OCI-LY3 (cell line): ENCODE measurements at regions not wholly inside any gene's neighbourhood (a gene's known extent, or its start where the extent isn't known, plus 50 kb on each side); places are given as distances from the start of the nearest gene placed in this dataset.

Experiments used
- H2AFZ ChIP-seq: fragments of 200-600, 300-600 bp; shearing (Covaris generic); 2 replicates; pipeline ENCODE4 v1.6.0; 2014; ENCODE audit warnings: antibody characterized with exemption, low read depth, low read length
- H3K27ac ChIP-seq: fragments of 200-600, 300-600 bp; sonication (generic); 2 replicates; pipeline ENCODE4 v1.5.1; 2014; ENCODE audit warnings: mild to moderate bottlenecking, low read length, moderate library complexity, mixed read lengths
- H3K27me3 ChIP-seq: fragments of 200-600, 300-600 bp; sonication (generic); 2 replicates; pipeline ENCODE4 v1.6.1; 2014; ENCODE audit warnings: low read depth, low read length, mixed read lengths
- H3K36me3 ChIP-seq: fragments of 200-600, 300-600 bp; sonication (generic); replicated peaks from 2 replicates; pipeline ENCODE3; 2014; ENCODE audit warnings: low read depth, low read length, mixed read lengths
- H3K4me1 ChIP-seq: fragments of 300-600, 200-600 bp; sonication (generic); 2 replicates; pipeline ENCODE4 v1.6.1; 2014; ENCODE audit warnings: low read length, mixed read lengths
- H3K4me2 ChIP-seq: fragments of 200-600, 300-600 bp; sonication (generic); 2 replicates; pipeline ENCODE4 v1.6.1; 2014; ENCODE audit warnings: low read length, mixed read lengths
- H3K4me3 ChIP-seq: fragments of 300-600, 200-600 bp; sonication (generic); 2 replicates; pipeline ENCODE4 v1.5.1; 2014; ENCODE audit warnings: antibody characterized with exemption, mild to moderate bottlenecking, low read length, moderate library complexity
- H3K79me2 ChIP-seq: fragments of 300-600, 200-600 bp; shearing (Covaris generic); 2 replicates; pipeline ENCODE4 v1.6.1; 2014; ENCODE audit warnings: mild to moderate bottlenecking, low read length, mixed read lengths
- H3K9ac ChIP-seq: fragments of 300-600, 200-600 bp; shearing (Covaris generic); 2 replicates; pipeline ENCODE4 v1.6.0; 2014; ENCODE audit warnings: mild to moderate bottlenecking, low read length, moderate library complexity
- H3K9me3 ChIP-seq: fragments of 200-600, 300-600 bp; shearing (Covaris generic); 2 replicates; pipeline ENCODE4 v1.6.1; 2014; ENCODE audit warnings: low read length, mixed read lengths; ENCODE audit not compliant: insufficient read depth
- H4K20me1 ChIP-seq: fragments of 200-600, 300-600 bp; sonication (generic); 2 replicates; pipeline ENCODE4 v1.6.1; 2016; ENCODE audit warnings: low read length, mixed read lengths; ENCODE audit not compliant: insufficient read depth
- CTCF ChIP-seq: fragments of 200-600, 300-600 bp; sonication (generic); IDR thresholded peaks from 2 replicates; pipeline ENCODE4 v1.5.1; 2014; ENCODE audit warnings: antibody characterized with exemption, low read length, low read depth
- EZH2phosphoT487 ChIP-seq: fragments of 200-600 bp; shearing (Covaris generic); IDR thresholded peaks from 2 replicates; pipeline ENCODE4 v1.6.1; 2018; ENCODE audit warnings: antibody characterized with exemption, mixed run types, low read depth

- no peak overlapping the region for H2AFZ ChIP-seq
- H3K9me3 ChIP-seq, result no peaks in the 10 kb centered on the region
- no peak overlapping the region for H3K9ac ChIP-seq
- no peak overlapping the region for H3K4me3 ChIP-seq
- H4K20me1 ChIP-seq, result no peaks in the 10 kb centered on the region
- no peaks in the 10 kb centered on the region for H3K27me3 ChIP-seq
- H3K27ac ChIP-seq, result no peak overlapping the region
- H3K4me2 ChIP-seq, result no peak overlapping the region
- H3K36me3 ChIP-seq, result no peaks in the 10 kb centered on the region
- H3K4me1 ChIP-seq, result no peaks in the 10 kb centered on the region
- TF ChIP-seq CTCF, result no peak
- no peak for TF ChIP-seq EZH2phosphoT487
- no peaks in the 10 kb centered on the region for H3K79me2 ChIP-seq
Observed at GRCh38 chr18:41720226-41720625, 234.8 kb upstream of the PIK3C3 start.

- H3K9ac ChIP-seq, result no peak overlapping the region
- no peak overlapping the region for H3K27ac ChIP-seq
- H3K4me3 ChIP-seq, result no peak overlapping the region
- no peak overlapping the region for H3K4me2 ChIP-seq
- no peaks in the 10 kb centered on the region for H3K79me2 ChIP-seq
- no peaks in the 10 kb centered on the region for H3K4me1 ChIP-seq
- no peaks in the 10 kb centered on the region for H4K20me1 ChIP-seq
- H3K36me3 ChIP-seq, result no peaks in the 10 kb centered on the region
- no peaks in the 10 kb centered on the region for H3K27me3 ChIP-seq
- no peak for TF ChIP-seq EZH2phosphoT487
- no peak overlapping the region for H2AFZ ChIP-seq
- H3K9me3 ChIP-seq, result no peaks in the 10 kb centered on the region
Observed at GRCh38 chr18:41719808-41720207, 235.2 kb upstream of the PIK3C3 start.

- no peak for TF ChIP-seq CTCF
- TF ChIP-seq EZH2phosphoT487, result no peak
- H3K4me3 ChIP-seq, result no peak overlapping the region
- H3K9ac ChIP-seq, result no peak overlapping the region
- no peaks in the 10 kb centered on the region for H3K4me1 ChIP-seq
- no peak overlapping the region for H3K4me2 ChIP-seq
- H3K27ac ChIP-seq, result no peak overlapping the region
- no peaks in the 10 kb centered on the region for H3K27me3 ChIP-seq
- no peaks in the 10 kb centered on the region for H3K36me3 ChIP-seq
- H3K79me2 ChIP-seq, result no peaks in the 10 kb centered on the region
- H3K9me3 ChIP-seq, result no peaks in the 10 kb centered on the region
- no peaks in the 10 kb centered on the region for H4K20me1 ChIP-seq
- no peak overlapping the region for H2AFZ ChIP-seq
Observed at GRCh38 chr18:41714872-41715271, 240.2 kb upstream of the PIK3C3 start.

- no peak overlapping the region for H3K27ac ChIP-seq
- H3K4me1 ChIP-seq, result no peaks in the 10 kb centered on the region
- TF ChIP-seq CTCF (no peak), EZH2phosphoT487 (no peak)
- no peaks in the 10 kb centered on the region for H3K9me3 ChIP-seq
- H4K20me1 ChIP-seq, result no peaks in the 10 kb centered on the region
- H3K36me3 ChIP-seq, result no peaks in the 10 kb centered on the region
- no peaks in the 10 kb centered on the region for H3K27me3 ChIP-seq
- no peak overlapping the region for H3K4me3 ChIP-seq
- H3K4me2 ChIP-seq, result no peak overlapping the region
- no peak overlapping the region for H2AFZ ChIP-seq
- no peaks in the 10 kb centered on the region for H3K79me2 ChIP-seq
- H3K9ac ChIP-seq, result no peak overlapping the region
Observed at GRCh38 chr18:41713969-41714825, 240.8 kb upstream of the PIK3C3 start.
